HEK293 (cell line): ENCODE measurements at regions not wholly inside any gene's neighbourhood (a gene's known extent, or its start where the extent isn't known, plus 50 kb on each side); places are given as distances from the start of the nearest gene placed in this dataset.

Experiments
- CTCF ChIA-PET: fragments of 350-600 bp; formaldehyde crosslinking; extraction: SDS; loops from one replicate; lab custom pipeline; 2021; ENCODE audit warnings: antibody characterized with exemption; lab: Yijun Ruan, JAX
- POLR2A ChIA-PET: fragments of 300-600 bp; formaldehyde crosslinking; extraction: SDS; loops from one replicate; lab custom pipeline; 2020; ENCODE audit warnings: antibody characterized with exemption, inconsistent platforms; lab: Yijun Ruan, JAX
- H3K27ac ChIP-seq: fragments of 200-500 bp; sonication (Bioruptor generic); 2 replicates; pipeline ENCODE4 v1.5.1; 2014; ENCODE audit warnings: low read depth, low read length, control low read depth, inconsistent platforms; ENCODE audit errors: extremely low read depth
- H3K36me3 ChIP-seq, 2 experiments: fragments of 200-500 bp in 1 of 2; sonication (Bioruptor generic) in 1 of 2; 1 replicate in 1 of 2; 2 replicates in 1 of 2; pipeline ENCODE4 v1.5.1; 2014 to 2017; ENCODE audit warnings: inconsistent platforms in 2 of 2, low read length in 2 of 2; ENCODE audit not compliant: control insufficient read depth in 2 of 2, insufficient read depth in 1 of 2
- H3K4me1 ChIP-seq: fragments of 200-500 bp; sonication (Bioruptor generic); 2 replicates; pipeline ENCODE4 v1.5.1; 2014; ENCODE audit warnings: mild to moderate bottlenecking, low read length, inconsistent platforms; ENCODE audit not compliant: control insufficient read depth, insufficient read depth
- H3K4me3 ChIP-seq: 2 replicates; pipeline ENCODE4 v1.5.1; 2011; ENCODE audit warnings: low read depth, mild to moderate bottlenecking, control low read depth, low read length, moderate library complexity
- H3K9me3 ChIP-seq: fragments of 200-500 bp; sonication (Bioruptor generic); 2 replicates; pipeline ENCODE4 v1.5.1; 2014; ENCODE audit warnings: low read depth, low read length, inconsistent platforms; ENCODE audit not compliant: control insufficient read depth, insufficient read depth
- EGR2 ChIP-seq: fragments of 450-650 bp; formaldehyde crosslinking; IDR thresholded peaks from 2 replicates; pipeline ENCODE4 v1.5.1; 2016; ENCODE audit warnings: low read depth, missing biosample characterization, missing genetic modification characterization
- GLIS2 ChIP-seq: fragments of 450-650 bp; formaldehyde crosslinking; IDR thresholded peaks from 2 replicates; pipeline ENCODE4 v1.5.1; 2016; ENCODE audit warnings: missing biosample characterization, missing genetic modification characterization
- IKZF3 ChIP-seq: fragments of 450-650 bp; IDR thresholded peaks from 2 replicates; pipeline ENCODE4 v1.5.0; 2018; ENCODE audit warnings: missing biosample characterization, mild to moderate bottlenecking, missing genetic modification characterization, moderate library complexity
- KLF9 ChIP-seq: fragments of 450-650 bp; formaldehyde crosslinking; IDR thresholded peaks from 2 replicates; pipeline ENCODE4 v1.5.1; 2016; ENCODE audit warnings: missing biosample characterization, missing genetic modification characterization, low read depth
- MEIS1 ChIP-seq: sonication (generic); formaldehyde crosslinking; IDR thresholded peaks from 2 replicates; pipeline ENCODE4 v1.8.1; 2022; ENCODE audit warnings: missing genetic modification reagents, mild to moderate bottlenecking, borderline replicate concordance
- SP2 ChIP-seq: fragments of 450-650 bp; formaldehyde crosslinking; IDR thresholded peaks from 2 replicates; pipeline ENCODE4 v1.5.1; 2016; ENCODE audit warnings: missing biosample characterization, missing genetic modification characterization
- SP3 ChIP-seq: fragments of 450-650 bp; formaldehyde crosslinking; IDR thresholded peaks from 2 replicates; pipeline ENCODE4 v1.5.1; 2016; ENCODE audit warnings: missing biosample characterization, missing genetic modification characterization
- ZBTB20 ChIP-seq: fragments of 450-650 bp; formaldehyde crosslinking; IDR thresholded peaks from 2 replicates; pipeline ENCODE4 v1.5.1; 2016; ENCODE audit warnings: missing biosample characterization, missing genetic modification characterization
- ZFP3 ChIP-seq: fragments of 450-650 bp; formaldehyde crosslinking; IDR thresholded peaks from 2 replicates; pipeline ENCODE4 v1.5.1; 2016; ENCODE audit warnings: low read depth, missing biosample characterization, missing genetic modification characterization
- ZNF10 ChIP-seq: fragments of 450-650 bp; formaldehyde crosslinking; IDR thresholded peaks from 2 replicates; pipeline ENCODE4 v1.5.1; 2017; ENCODE audit warnings: missing biosample characterization, missing genetic modification characterization
- ZNF211 ChIP-seq: fragments of 450-650 bp; formaldehyde crosslinking; IDR thresholded peaks from 2 replicates; pipeline ENCODE4 v1.5.1; 2016; ENCODE audit warnings: low read depth, missing biosample characterization, missing genetic modification characterization
- ZNF23 ChIP-seq: fragments of 450-650 bp; formaldehyde crosslinking; IDR thresholded peaks from 2 replicates; pipeline ENCODE4 v1.5.1; 2016; ENCODE audit warnings: missing biosample characterization, missing genetic modification characterization, borderline replicate concordance
- ZNF37A ChIP-seq: fragments of 450-650 bp; IDR thresholded peaks from 2 replicates; pipeline ENCODE4 v1.5.1; 2018; ENCODE audit warnings: missing biosample characterization, missing genetic modification characterization
- ZNF404 ChIP-seq: fragments of 450-650 bp; formaldehyde crosslinking; IDR thresholded peaks from 2 replicates; pipeline ENCODE4 v1.5.1; 2017; ENCODE audit warnings: missing biosample characterization, missing genetic modification characterization
- ZNF529 ChIP-seq: fragments of 450-650 bp; formaldehyde crosslinking; IDR thresholded peaks from 2 replicates; pipeline ENCODE4 v1.5.1; 2017; ENCODE audit warnings: missing genetic modification characterization, missing biosample characterization; ENCODE audit not compliant: insufficient replicate concordance
- ZNF544 ChIP-seq: fragments of 450-650 bp; formaldehyde crosslinking; IDR thresholded peaks from 2 replicates; pipeline ENCODE4 v1.5.0; 2017; ENCODE audit warnings: missing biosample characterization, missing genetic modification characterization
- ZNF610 ChIP-seq: fragments of 450-650 bp; formaldehyde crosslinking; IDR thresholded peaks from 2 replicates; pipeline ENCODE4 v1.5.1; 2016; ENCODE audit warnings: missing biosample characterization, missing genetic modification characterization, borderline replicate concordance
- ZNF658 ChIP-seq: fragments of 450-650 bp; formaldehyde crosslinking; IDR thresholded peaks from 2 replicates; pipeline ENCODE4; 2016; ENCODE audit warnings: missing biosample characterization, missing genetic modification characterization
- ZNF670 ChIP-seq: fragments of 450-650 bp; formaldehyde crosslinking; IDR thresholded peaks from 2 replicates; pipeline ENCODE4 v1.5.1; 2016; ENCODE audit warnings: missing biosample characterization, missing genetic modification characterization, low read depth
- ZNF701 ChIP-seq: fragments of 450-650 bp; formaldehyde crosslinking; IDR thresholded peaks from 2 replicates; pipeline ENCODE4 v1.5.1; 2016; ENCODE audit warnings: missing biosample characterization, missing genetic modification characterization
- ZSCAN30 ChIP-seq: fragments of 450-650 bp; IDR thresholded peaks from 2 replicates; pipeline ENCODE4 v1.5.1; 2018; ENCODE audit warnings: missing biosample characterization, mild to moderate bottlenecking, missing genetic modification characterization, moderate library complexity
- TF ChIP-seq, protein P1 (sequence below): fragments of 450-650 bp; formaldehyde crosslinking; optimal IDR thresholded peaks from 2 replicates; pipeline ENCODE3; 2016; ENCODE audit warnings: missing biosample characterization, mild to moderate bottlenecking, missing genetic modification characterization
- TF ChIP-seq, protein P2 (sequence below): fragments of 450-650 bp; formaldehyde crosslinking; IDR thresholded peaks from 2 replicates; pipeline ENCODE4 v1.5.1; 2017; ENCODE audit warnings: missing biosample characterization, missing genetic modification characterization
- TF ChIP-seq, protein P3 (sequence below): fragments of 450-650 bp; formaldehyde crosslinking; IDR thresholded peaks from 2 replicates; pipeline ENCODE4 v1.5.1; 2016; ENCODE audit warnings: missing biosample characterization, missing genetic modification characterization
- TF ChIP-seq, protein P4 (sequence below): fragments of 450-650 bp; formaldehyde crosslinking; IDR thresholded peaks from 2 replicates; pipeline ENCODE4 v1.5.1; 2016; ENCODE audit warnings: missing biosample characterization, missing genetic modification characterization

DNA sequence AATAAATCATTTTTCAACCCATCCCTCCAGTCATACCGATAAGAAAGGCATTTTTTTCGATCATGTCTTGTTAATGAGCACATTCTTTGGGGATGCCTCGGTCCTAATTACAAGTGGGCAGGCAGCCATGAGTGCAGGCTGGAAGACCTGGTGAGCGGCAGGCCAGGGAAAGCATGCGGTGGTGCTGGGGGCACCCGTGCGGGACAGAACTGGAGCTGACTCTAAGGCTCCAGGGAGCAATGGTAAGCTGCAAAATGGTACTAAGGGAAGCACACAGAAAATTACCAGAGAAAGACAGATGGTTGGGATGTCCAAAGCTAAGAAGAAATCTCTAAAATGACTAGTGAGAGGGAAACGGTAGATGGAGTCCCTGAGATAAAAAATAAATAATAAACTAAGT is 411.0 kb upstream of the AGA start:
- H3K4me1 ChIP-seq: no peaks in the 10 kb centered on the region
- H3K27ac ChIP-seq: no peak overlapping the region
- no peaks in the 10 kb centered on the region for H3K9me3 ChIP-seq
- TF ChIP-seq, protein P1, sequence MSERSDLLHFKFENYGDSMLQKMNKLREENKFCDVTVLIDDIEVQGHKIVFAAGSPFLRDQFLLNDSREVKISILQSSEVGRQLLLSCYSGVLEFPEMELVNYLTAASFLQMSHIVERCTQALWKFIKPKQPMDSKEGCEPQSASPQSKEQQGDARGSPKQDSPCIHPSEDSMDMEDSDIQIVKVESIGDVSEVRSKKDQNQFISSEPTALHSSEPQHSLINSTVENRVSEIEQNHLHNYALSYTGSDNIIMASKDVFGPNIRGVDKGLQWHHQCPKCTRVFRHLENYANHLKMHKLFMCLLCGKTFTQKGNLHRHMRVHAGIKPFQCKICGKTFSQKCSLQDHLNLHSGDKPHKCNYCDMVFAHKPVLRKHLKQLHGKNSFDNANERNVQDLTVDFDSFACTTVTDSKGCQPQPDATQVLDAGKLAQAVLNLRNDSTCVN (tag by site-specific recombination): no peak
- TF ChIP-seq ZSCAN30 (no peak), SP2 (no peak), ZNF658 (no peak), MEIS1 (no peak), ZNF404 (tag by site-specific recombination) (no peak), SP3 (tag by site-specific recombination) (no peak), ZNF670 (tag by site-specific recombination) (no peak)
- TF ChIP-seq, protein P2, sequence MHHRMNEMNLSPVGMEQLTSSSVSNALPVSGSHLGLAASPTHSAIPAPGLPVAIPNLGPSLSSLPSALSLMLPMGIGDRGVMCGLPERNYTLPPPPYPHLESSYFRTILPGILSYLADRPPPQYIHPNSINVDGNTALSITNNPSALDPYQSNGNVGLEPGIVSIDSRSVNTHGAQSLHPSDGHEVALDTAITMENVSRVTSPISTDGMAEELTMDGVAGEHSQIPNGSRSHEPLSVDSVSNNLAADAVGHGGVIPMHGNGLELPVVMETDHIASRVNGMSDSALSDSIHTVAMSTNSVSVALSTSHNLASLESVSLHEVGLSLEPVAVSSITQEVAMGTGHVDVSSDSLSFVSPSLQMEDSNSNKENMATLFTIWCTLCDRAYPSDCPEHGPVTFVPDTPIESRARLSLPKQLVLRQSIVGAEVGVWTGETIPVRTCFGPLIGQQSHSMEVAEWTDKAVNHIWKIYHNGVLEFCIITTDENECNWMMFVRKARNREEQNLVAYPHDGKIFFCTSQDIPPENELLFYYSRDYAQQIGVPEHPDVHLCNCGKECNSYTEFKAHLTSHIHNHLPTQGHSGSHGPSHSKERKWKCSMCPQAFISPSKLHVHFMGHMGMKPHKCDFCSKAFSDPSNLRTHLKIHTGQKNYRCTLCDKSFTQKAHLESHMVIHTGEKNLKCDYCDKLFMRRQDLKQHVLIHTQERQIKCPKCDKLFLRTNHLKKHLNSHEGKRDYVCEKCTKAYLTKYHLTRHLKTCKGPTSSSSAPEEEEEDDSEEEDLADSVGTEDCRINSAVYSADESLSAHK (tag by site-specific recombination): no peak
- H3K36me3 ChIP-seq: no peaks in the 10 kb centered on the region
- no peak overlapping the region for H3K4me3 ChIP-seq
- POLR2A ChIA-PET: no interaction called here
- CTCF ChIA-PET: no interaction called here

DNA sequence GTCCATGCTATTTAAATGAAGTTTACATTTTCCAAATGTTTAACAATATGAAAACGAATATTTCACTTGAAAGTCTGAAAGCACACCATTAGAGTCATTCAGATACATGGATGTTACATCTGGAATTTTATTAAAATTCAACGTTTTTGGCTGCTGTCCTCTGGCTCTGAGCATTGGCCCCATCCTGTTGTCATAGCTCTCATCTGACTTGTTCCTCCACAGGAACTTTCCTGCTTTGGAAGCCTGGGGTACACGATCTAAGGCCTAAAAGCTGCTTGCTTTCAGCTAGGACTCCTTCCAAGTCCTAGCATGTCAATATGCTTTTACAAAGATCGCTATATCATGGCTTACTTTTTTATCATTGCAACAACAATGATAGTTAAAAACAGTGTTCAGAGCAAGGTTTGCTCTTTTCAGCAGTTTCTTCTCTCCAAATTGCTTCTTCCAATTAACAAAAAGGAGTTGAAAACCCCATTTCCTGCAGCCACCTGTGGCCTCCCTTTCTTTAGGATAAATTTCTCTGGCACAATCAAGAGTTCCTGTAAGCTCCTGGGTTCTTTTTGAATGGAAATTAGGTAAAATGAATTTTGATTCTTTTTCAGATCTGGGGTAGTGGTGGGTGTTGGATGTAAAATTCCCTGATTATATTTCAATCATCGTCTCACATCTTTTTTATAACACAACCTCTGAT is 413.4 kb upstream of the AGA start:
- Histone ChIP-seq H3K36me3 (no peaks in the 10 kb centered on the region), H3K9me3 (no peaks in the 10 kb centered on the region)
- POLR2A ChIA-PET: no interaction called here
- CTCF ChIA-PET: no interaction called here
- TF ChIP-seq ZFP3 (tag by site-specific recombination): no peak
- no peak for TF ChIP-seq MEIS1
- TF ChIP-seq EGR2: no peak
- TF ChIP-seq, protein P3, sequence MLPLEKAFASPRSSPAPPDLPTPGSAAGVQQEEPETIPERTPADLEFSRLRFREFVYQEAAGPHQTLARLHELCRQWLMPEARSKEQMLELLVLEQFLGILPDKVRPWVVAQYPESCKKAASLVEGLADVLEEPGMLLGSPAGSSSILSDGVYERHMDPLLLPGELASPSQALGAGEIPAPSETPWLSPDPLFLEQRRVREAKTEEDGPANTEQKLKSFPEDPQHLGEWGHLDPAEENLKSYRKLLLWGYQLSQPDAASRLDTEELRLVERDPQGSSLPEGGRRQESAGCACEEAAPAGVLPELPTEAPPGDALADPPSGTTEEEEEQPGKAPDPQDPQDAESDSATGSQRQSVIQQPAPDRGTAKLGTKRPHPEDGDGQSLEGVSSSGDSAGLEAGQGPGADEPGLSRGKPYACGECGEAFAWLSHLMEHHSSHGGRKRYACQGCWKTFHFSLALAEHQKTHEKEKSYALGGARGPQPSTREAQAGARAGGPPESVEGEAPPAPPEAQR (tag by site-specific recombination): no peak
- TF ChIP-seq ZNF10 (tag by site-specific recombination): no peak
- no peak for TF ChIP-seq ZNF610 (tag by site-specific recombination)
- no peak for TF ChIP-seq KLF9 (tag by site-specific recombination)
- TF ChIP-seq ZNF529 (tag by site-specific recombination): no peak
- TF ChIP-seq, all 188 proteins: peak for 0
- H3K4me3 ChIP-seq: no peak overlapping the region
- no peak overlapping the region for H3K27ac ChIP-seq
- H3K4me1 ChIP-seq: no peaks in the 10 kb centered on the region

DNA sequence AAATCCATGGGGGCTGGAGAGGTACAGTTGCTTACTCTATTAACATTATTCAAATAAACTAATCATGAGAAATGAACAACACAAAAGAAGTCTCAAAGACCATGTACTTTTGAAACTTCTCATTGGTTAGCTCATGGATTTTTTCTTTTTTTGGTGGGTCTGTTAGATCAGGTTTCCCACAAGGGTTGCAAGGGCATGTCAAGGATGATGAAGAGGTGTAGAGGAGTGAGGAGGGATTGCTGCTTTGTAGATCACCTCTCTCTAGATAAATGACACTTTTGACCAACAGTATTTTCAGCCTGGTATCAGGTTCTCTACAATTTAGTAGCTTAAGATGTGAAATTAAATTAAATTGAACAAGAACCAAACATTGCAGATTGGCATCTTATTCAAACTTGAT is 417.9 kb upstream of the AGA start:
- Histone ChIP-seq H3K4me1 (no peaks in the 10 kb centered on the region), H3K4me3 (no peak overlapping the region), H3K36me3 (no peaks in the 10 kb centered on the region), H3K9me3 (no peaks in the 10 kb centered on the region), H3K27ac (no peak overlapping the region)
- POLR2A ChIA-PET: no interaction called here
- CTCF ChIA-PET: interaction anchor here (0.5 kb wide), 1 partner anchor 39 kb away, joined by 3 read pairs; no protein-coding TSS in a partner anchor
- no peak for TF ChIP-seq ZNF23 (tag by site-specific recombination)
- no peak for TF ChIP-seq GLIS2 (tag by site-specific recombination)
- TF ChIP-seq ZNF701 (tag by site-specific recombination): no peak
- no peak for TF ChIP-seq ZNF211 (tag by site-specific recombination)
- TF ChIP-seq, protein P4, sequence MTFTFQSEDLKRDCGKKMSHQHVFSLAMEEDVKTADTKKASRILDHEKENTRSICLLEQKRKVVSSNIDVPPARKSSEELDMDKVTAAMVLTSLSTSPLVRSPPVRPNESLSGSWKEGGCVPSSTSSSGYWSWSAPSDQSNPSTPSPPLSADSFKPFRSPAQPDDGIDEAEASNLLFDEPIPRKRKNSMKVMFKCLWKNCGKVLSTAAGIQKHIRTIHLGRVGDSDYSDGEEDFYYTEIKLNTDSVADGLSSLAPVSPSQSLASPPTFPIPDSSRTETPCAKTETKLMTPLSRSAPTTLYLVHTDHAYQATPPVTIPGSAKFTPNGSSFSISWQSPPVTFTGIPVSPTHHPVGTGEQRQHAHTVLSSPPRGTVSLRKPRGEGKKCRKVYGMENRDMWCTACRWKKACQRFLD (tag by site-specific recombination): no peak
- TF ChIP-seq ZNF37A (tag by site-specific recombination): no peak
- no peak for TF ChIP-seq ZNF544 (tag by site-specific recombination)
- TF ChIP-seq IKZF3: no peak
- TF ChIP-seq ZBTB20: no peak
